Esophagus (tissue), 2 donors: ENCODE measurements at regions not wholly inside any gene's neighbourhood (a gene's known extent, or its start where the extent isn't known, plus 50 kb on each side); places are given as distances from the start of the nearest gene placed in this dataset.

Experiments
- H3K27ac ChIP-seq, 2 donors: one replicate each; pipeline ENCODE4 v1.5.1; 2013; ENCODE audit warnings: low read depth in 2 of 2, mild to moderate bottlenecking in 2 of 2, inconsistent platforms in 1 of 2, low read length in 1 of 2, moderate library complexity in 1 of 2
- H3K27me3 ChIP-seq, 2 donors: one replicate each; pipeline ENCODE4 v1.6.1; 2013; ENCODE audit warnings: low read length in 2 of 2, control low read depth in 1 of 2, mild to moderate bottlenecking in 1 of 2; ENCODE audit not compliant: insufficient read depth in 2 of 2, control insufficient read depth in 1 of 2
- H3K36me3 ChIP-seq, 2 donors: one replicate each; pipeline ENCODE4 v1.6.1; 2013; ENCODE audit warnings: low read length in 1 of 2; ENCODE audit not compliant: control insufficient read depth in 2 of 2, insufficient read depth in 2 of 2
- H3K4me1 ChIP-seq, 2 donors: one replicate each; pipeline ENCODE4 v1.6.1; 2013; ENCODE audit warnings: low read length in 1 of 2; ENCODE audit not compliant: control insufficient read depth in 2 of 2, insufficient read depth in 2 of 2
- H3K4me3 ChIP-seq, 2 donors: one replicate each; pipeline ENCODE4 v1.5.1; 2013; ENCODE audit warnings: low read length in 2 of 2, mild to moderate bottlenecking in 2 of 2, low read depth in 1 of 2, moderate library complexity in 1 of 2
- H3K9me3 ChIP-seq, 2 donors: one replicate each; pipeline ENCODE4 v1.6.1; 2013; ENCODE audit warnings: mild to moderate bottlenecking in 2 of 2, low read depth in 1 of 2, low read length in 1 of 2, moderate library complexity in 1 of 2; ENCODE audit not compliant: control insufficient read depth in 2 of 2, insufficient read depth in 1 of 2
- WGBS, 2 donors: extraction: QIAGEN DNeasy Blood & Tissue Kit; methylation state at CpG; one replicate each; pipeline ENCODE4 v1.1.7; 2013; 5-methylcytosine and 5-hydroxymethylcytosine counted together
- donor health status: healthy with polysubstance abuse.
- donor health status: Bipolar disorder and iron deficiency.

DNA sequence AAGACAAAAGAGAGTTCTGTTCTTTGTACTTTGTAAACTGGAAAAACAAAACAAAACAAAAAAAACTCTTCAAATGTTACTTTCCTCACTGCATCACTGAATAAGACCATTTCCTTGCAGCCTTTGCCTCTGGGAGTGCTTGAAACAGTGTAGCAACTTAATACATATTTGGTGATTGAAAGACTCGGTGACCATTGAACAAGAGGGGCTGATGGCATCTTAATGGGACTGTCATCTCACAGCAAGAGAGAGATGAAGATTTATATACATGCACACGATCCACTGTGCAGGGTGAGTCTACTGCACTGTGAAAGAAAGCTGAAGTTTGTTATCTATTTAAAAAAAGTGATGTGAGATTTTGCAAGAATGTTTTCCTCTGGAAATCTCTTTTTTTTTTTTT lies 111.9 kb upstream of the KLHL25 start:
- no peaks in the 10 kb centered on the region for H3K36me3 ChIP-seq
- no peak overlapping the region for H3K27ac ChIP-seq
- 61 to 69% methylated on average over 2 of the region's 2 CpGs for WGBS, 2 donors
- no peak overlapping the region for H3K4me3 ChIP-seq
- no peaks in the 10 kb centered on the region for H3K27me3 ChIP-seq
- H3K4me1 ChIP-seq, result no peaks in the 10 kb centered on the region
- H3K9me3 ChIP-seq, result no peaks in the 10 kb centered on the region

DNA sequence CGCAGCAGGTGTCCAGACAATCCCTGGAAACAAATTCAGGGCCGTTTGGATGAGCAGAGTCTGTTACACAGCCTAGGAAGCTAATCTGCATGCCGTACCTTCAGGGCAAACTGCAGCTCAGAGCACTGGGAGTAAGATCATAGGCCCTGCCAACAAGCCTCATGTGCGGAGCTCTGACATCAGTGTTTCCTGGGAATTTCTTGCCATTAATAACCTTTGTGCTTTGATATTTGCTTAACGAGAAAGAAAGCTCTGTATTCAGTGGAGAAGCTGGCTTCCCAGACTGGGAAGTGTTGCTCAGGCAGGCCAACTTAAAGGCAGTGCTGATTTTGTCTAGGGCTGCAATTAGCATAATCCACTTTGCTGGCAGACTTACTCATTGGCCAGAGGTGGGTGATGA lies 116.1 kb upstream of the KLHL25 start:
- Histone ChIP-seq H3K4me1 (no peaks in the 10 kb centered on the region), H3K9me3 (no peaks in the 10 kb centered on the region), H3K27me3 (no peaks in the 10 kb centered on the region), H3K4me3 (no peak overlapping the region), H3K36me3 (no peaks in the 10 kb centered on the region), H3K27ac (no peak overlapping the region)
- 37 to 38% methylated on average over 5 of the region's 5 CpGs for WGBS, 2 donors

DNA sequence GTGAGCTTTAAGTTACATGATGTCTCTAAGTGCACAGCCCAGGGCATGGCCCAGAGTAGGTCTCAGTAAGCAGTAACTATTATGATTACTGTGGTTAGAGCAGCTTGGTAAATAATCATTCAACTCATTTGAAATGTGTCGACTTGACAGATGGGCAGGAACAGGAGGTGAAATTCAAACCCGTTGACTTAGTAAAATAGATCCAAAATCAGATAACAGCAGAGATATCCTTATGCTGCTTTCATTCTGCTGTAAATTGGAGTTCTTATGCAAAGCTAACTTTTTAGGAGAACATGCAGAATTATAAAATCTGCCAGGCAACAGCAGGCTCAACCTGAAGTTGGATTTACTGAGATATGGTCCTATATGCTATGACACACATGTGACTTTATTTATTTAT lies 118.7 kb upstream of the KLHL25 start:
- H3K9me3 ChIP-seq, result no peaks in the 10 kb centered on the region
- WGBS, 2 donors, result 47 to 58% methylated on average over 2 of the region's 2 CpGs

DNA sequence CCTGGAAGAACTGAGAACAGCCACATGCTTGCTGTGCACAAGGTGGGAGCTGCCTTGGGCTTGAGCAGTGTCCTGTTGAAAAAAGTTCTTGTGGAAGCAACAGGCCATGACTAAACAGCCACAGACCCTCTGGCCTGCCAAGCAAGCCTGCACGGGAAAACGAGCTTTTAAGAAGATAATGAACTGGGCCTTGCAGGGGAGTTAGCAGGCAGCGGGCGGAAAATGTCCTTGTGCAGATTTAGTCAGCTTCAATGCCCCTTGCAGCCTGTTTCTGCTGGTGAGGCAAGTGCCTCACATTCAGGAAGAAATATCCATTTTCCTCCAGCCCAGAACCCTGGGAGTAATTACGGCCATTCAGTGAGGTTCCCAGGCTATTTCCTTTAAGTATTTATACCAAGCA lies 126.2 kb upstream of the KLHL25 start:
- Histone ChIP-seq H3K4me3 (no peak overlapping the region), H3K4me1 (no peaks in the 10 kb centered on the region), H3K36me3 (no peaks in the 10 kb centered on the region), H3K27me3 (no peaks in the 10 kb centered on the region), H3K27ac (no peak overlapping the region), H3K9me3 (no peaks in the 10 kb centered on the region)
- WGBS, 2 donors, result 66 to 83% methylated on average over 5 of the region's 5 CpGs

More for the DNA sequence above, 118.7 kb upstream of the KLHL25 start:
- Histone ChIP-seq H3K4me3 (no peak overlapping the region), H3K27ac (no peak overlapping the region), H3K4me1 (no peaks in the 10 kb centered on the region), H3K36me3 (no peaks in the 10 kb centered on the region), H3K27me3 (no peaks in the 10 kb centered on the region)

DNA sequence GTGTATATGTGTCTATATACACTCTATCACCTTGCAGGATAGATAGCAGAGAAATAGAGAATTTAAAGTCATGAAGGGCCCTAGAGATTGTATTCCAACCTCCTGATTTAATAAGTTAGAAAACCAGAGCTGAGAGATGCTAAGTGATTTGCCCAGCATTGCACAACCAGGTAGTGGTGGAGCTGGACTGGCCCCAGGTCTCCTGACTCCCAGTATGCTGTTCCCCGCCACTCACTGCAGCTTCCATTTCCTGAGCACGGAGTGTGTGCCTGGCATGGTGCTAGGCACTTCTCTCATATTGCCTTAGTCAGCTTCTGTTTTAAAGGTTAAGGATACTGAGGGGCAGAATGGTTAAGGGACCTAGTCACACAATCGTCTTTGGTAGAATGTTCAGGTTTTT lies 129.4 kb upstream of the KLHL25 start:
- Histone ChIP-seq H3K27me3 (no peaks in the 10 kb centered on the region), H3K36me3 (no peaks in the 10 kb centered on the region), H3K27ac (no peak overlapping the region), H3K4me3 (no peak overlapping the region), H3K4me1 (no peaks in the 10 kb centered on the region), H3K9me3 (no peaks in the 10 kb centered on the region)
- 84 to 87% methylated on average over 3 of the region's 3 CpGs for WGBS, 2 donors

DNA sequence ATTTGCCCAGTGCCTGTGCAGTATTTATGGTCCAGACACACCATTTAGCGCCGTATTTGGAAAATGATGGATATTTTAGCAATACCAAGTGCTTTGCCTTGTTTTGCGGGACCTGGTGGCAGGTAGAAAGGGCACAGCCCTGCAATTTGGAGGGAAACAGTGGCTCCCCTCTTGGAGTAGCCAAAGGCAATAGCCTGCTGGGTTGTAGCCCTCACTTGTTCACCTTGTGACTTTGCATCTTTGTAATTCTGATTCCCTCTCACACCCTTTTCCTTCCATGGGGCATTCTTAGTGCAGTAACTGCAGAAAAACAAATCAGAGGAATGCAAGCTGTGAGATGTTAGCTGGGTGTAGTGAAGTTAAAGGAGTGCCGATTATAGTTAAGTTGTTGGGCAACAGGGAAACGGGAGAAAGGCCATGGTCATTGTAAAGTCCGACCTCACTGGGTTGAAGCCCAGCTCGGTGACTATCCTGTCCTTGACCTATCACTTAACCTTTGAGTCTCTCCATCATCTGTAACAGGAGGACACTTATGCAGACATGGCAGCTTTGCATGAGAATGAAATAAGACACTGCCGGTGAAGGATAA lies 131.0 kb upstream of the KLHL25 start:
- no peaks in the 10 kb centered on the region for H3K4me1 ChIP-seq
- H3K27ac ChIP-seq, result no peak overlapping the region
- no peaks in the 10 kb centered on the region for H3K27me3 ChIP-seq
- no peak overlapping the region for H3K4me3 ChIP-seq
- H3K9me3 ChIP-seq, result no peaks in the 10 kb centered on the region
- H3K36me3 ChIP-seq, result no peaks in the 10 kb centered on the region
- WGBS, 2 donors, result 72 to 75% methylated on average over 8 of the region's 8 CpGs

DNA sequence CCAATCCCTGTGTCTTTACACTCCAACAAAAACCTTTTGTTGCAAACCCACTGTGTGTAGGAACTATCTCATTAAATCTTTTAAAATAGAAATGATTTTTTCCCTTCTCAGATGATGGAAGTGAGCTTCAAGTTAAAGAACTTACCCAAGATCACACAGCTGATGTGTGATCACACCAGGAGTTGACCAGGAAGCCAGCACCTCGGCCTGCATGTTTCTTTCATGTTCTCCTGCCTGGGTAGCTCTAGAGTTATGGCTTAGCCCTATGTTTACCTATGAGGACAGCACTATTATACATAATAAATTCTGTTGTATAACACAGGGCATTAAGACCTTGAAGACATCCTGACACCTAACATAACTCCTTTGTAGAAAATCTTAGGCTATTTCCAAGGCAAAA lies 132.1 kb upstream of the KLHL25 start:
- Histone ChIP-seq H3K27ac (no peak overlapping the region), H3K4me1 (no peaks in the 10 kb centered on the region), H3K36me3 (no peaks in the 10 kb centered on the region), H3K9me3 (no peaks in the 10 kb centered on the region), H3K4me3 (no peak overlapping the region), H3K27me3 (no peaks in the 10 kb centered on the region)
- whole genome bisulfite sequencing, 2 donors, result 70 to 73% methylated on average over 1 of the region's 1 CpG

DNA sequence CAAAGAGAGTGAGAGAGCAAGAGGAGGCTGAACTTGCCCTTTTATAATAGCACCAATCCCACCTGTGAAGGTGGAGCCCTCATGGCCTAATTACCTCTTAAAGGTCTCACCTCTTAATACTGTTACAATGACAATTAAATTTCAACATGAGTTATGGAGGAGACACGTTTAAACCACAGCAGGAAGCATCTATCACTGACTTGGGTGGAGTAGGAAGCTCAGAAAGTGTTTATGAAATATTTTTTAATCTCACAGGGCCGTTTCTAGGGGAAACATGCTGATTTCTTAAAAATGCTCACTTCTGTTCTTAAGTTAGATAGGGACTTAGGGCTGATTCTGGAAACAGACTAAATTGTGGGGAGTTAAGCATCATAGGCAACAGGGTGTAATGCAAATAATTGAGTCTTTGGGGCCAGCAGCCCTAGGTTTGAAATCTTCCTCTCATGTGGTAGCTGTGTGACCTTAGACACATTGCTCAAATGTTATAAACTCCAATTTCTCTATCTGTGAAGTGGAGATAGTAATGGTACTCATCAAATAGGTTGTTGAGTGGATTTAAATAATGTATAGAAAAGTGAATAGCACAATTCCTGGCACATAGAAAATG lies 133.3 kb upstream of the KLHL25 start:
- WGBS, 2 donors, result 36 to 37% methylated on average over 2 of the region's 2 CpGs
- Histone ChIP-seq H3K27ac (no peak overlapping the region), H3K4me3 (no peak overlapping the region), H3K27me3 (no peaks in the 10 kb centered on the region), H3K4me1 (no peaks in the 10 kb centered on the region), H3K9me3 (no peaks in the 10 kb centered on the region), H3K36me3 (no peaks in the 10 kb centered on the region)

DNA sequence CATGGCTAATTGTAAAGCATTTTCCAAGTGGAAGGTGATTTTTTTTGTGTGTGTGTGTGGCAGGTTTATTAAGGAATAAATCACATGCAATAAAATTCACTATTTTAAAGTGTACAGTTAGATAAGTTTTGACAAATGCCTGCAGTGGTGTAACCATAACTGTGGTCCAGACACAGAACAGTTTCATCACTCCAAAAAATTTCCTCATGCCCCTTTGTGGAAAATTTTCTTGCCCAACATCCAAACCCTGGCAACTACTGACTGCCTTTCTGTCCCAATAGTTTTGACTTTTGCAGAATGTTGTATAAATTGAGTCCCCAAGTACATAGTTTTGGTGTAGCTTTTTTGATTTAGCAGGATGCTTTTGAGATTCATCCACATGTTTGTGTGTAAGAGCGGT lies 135.1 kb upstream of the KLHL25 start:
- no peaks in the 10 kb centered on the region for H3K36me3 ChIP-seq
- no peaks in the 10 kb centered on the region for H3K4me1 ChIP-seq
- H3K27ac ChIP-seq, result no peak overlapping the region
- H3K27me3 ChIP-seq, result no peaks in the 10 kb centered on the region
- 90 to 93% methylated on average over 1 of the region's 1 CpG for WGBS, 2 donors
- no peaks in the 10 kb centered on the region for H3K9me3 ChIP-seq
- no peak overlapping the region for H3K4me3 ChIP-seq

DNA sequence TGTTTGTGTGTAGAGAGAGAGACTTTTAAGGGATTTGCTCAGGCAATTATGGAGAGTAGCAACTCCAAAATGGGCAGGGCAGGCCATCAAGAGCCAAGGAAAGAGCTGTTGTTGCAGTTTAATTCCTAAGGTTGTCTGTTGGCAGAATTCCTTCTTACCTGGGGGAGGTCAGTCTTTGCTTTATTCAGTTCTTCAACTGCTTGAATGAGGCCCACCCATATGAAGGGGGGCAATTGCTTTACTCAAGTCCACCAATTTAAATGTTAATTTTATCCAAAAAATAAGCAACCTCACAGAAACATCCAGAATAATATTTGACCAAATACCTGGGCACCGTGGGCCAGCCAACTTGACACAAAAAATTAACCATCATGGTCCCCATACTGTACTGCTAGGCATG lies 137.7 kb upstream of the KLHL25 start:
- 67 to 89% methylated on average over 1 of the region's 1 CpG for WGBS, 2 donors
- no peaks in the 10 kb centered on the region for H3K36me3 ChIP-seq

More for the DNA sequence above, 137.7 kb upstream of the KLHL25 start:
- no peak overlapping the region for H3K27ac ChIP-seq
- H3K4me1 ChIP-seq, result no peaks in the 10 kb centered on the region
- no peaks in the 10 kb centered on the region for H3K27me3 ChIP-seq
- no peaks in the 10 kb centered on the region for H3K9me3 ChIP-seq
- no peak overlapping the region for H3K4me3 ChIP-seq
